HG02571 (cell line): ENCODE measurements at regions not wholly inside any gene's neighbourhood (a gene's known extent, or its start where the extent isn't known, plus 50 kb on each side); places are given as distances from the start of the nearest gene placed in this dataset.

Experiments
- ATAC-seq: cut with Tn5 transposase; IDR thresholded peaks from one replicate; pipeline ENCODE4 v1.9.1; 2021; ENCODE audit warnings: mild to moderate bottlenecking, moderate library complexity; ENCODE audit not compliant: unreplicated experiment

DNA sequence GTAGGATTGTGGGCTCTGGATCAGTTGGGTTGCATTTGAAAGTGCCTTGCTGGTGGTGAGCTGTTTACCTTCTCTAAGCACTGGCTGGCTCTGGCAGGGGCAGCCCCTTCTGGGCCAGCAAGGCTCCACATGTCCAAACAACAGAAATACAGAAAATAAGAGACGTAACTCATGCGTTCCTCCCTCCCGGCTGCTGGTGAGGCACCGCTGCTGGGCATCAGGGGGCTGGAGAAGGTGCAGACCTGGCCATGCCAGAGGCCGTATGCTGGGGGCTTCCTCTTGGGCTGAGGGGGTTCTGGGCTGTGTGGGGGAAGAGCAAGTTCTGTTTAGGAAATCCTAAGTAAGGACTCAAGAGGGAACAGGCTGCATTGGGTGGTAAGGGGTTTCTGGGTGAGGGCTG is 140.6 kb downstream of the URI1 start:
- no peak for ATAC-seq

GRCh38 chr19:30083125-30083681 is 141.2 kb downstream of the URI1 start:
- no peak for ATAC-seq

GRCh38 chr19:30083701-30084156 is 141.7 kb downstream of the URI1 start:
- no peak for ATAC-seq

DNA sequence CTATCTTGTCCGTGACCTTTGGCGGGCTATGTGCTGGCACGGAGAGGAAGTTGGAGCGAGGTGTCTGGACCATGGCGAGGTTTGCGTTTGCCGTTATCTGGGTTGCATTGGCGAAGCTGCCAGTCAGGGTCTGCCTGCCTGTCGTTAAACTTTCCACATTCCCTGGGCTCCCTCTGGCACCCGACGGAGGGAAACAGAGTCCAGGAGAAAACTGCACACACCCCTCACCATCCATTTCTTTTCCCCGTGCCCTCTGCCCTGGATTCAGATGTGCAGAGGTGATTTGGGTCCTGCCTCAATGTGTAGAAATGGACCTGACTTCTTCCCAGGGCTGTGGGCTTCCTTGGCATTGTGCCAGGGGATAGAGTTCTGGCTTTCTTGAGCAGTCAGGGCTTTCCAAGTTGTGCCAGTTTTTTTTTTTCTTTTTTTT is 142.4 kb downstream of the URI1 start:
- no peak for ATAC-seq

DNA sequence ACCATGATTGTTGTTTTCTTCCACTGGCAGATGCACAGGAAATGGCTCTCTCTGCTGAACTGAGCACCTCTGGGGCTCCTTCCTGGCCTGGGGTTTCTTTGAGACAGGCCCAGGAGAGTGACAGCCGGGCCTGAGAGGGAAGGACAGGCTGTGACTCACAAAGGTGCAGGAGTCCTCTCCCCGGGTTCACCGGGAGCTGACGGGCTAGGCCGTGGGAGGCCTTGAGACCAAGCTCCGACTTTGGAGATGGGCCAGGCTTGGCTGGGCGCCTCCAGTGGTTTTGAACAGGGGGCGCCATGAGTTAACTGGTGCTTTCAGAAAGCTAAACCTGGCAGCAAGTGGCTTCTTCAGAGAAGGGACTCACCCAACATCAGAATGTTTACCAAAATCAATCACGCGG is 143.4 kb downstream of the URI1 start:
- ATAC-seq = no peak

DNA sequence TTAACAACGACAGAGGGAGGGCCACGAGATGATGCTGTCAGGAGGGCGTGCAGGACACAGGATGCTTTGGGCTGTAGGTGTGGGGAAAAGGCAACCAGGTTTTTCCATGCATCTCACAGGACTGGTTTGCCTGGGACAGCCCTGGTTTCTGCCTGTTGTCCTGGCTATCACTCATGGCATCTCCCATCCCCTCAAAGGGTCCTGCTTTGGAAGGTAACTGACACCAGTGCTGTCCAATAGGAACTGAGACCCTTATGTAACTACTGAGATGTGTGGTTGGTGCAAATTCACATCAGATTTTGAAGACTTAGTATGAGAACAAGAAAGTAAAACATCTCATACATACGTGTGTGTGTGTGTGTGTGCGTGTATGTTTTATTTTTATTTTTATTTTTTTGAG is 144.2 kb downstream of the URI1 start:
- ATAC-seq = no peak

- no peak for ATAC-seq
Observed at GRCh38 chr19:30086916-30087315, 144.9 kb downstream of the URI1 start.

- no peak for ATAC-seq
Observed at GRCh38 chr19:30087381-30088138, 145.5 kb downstream of the URI1 start.

DNA sequence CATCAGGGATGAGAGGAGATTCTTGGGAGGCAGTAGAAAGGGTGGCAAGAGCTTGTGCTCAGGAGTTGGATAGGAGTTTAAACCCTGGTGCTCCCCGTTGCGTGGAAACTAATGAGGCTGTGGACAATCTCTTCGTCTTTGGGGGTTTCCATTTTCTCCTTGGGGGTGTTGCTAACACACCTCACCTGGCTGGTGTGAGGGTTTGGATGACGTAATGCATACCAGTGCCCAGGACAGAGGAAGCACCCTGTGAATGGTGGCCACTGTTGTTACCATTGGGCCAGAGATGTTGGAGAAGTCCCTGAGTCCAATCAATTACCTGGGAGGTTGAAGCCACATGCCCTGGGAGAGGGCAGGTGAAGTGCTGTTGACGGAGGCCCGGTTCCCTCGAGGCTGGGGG is 146.5 kb downstream of the URI1 start:
- no peak for ATAC-seq

DNA sequence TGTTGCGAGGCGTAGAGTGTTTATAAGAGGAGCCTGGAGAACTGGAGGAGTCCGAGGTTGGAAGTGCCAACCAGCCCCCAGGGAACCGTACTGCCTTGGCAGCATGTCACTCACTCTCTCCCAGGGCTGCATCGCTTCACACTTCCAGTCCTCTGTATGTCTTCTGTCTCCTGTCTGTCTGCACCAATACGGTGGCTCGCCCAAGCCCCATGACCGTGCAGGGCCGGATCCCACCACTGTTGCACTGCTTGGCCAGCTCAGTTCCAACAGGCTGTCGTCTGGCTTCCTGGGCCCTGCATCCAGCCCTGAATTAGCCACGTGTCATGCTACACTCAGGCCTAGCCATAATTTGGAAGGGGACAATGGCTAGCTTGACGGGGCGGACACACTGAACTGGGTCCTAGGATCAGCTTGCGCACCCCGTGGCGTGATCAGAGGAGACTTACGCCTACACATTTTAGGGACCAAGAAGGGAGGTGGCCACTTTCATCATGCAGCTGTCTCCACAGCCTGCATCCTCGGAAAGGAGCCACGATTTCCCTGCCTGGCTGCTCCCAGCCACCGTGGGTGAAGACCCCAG is 147.1 kb downstream of the URI1 start:
- no peak for ATAC-seq

DNA sequence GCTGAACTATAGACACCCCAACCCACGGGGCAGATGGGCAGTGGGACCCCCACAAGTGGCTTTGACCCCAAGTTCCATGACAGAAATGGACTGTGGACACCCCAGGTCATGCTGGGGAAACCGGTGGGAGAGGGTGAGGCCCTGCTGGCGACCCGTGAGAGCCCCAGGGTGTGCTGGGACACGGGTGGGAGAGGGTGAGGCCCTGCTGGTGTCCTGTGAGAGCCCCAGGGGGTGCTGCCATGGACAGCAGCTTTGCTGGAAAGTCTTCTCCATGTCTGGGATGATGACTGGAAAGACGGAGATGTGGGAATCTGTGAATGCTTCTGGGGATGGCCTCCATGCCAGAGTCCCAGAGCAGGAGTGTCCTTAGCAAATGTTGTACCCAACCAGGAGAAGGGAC is 148.4 kb downstream of the URI1 start:
- ATAC-seq = no peak

DNA sequence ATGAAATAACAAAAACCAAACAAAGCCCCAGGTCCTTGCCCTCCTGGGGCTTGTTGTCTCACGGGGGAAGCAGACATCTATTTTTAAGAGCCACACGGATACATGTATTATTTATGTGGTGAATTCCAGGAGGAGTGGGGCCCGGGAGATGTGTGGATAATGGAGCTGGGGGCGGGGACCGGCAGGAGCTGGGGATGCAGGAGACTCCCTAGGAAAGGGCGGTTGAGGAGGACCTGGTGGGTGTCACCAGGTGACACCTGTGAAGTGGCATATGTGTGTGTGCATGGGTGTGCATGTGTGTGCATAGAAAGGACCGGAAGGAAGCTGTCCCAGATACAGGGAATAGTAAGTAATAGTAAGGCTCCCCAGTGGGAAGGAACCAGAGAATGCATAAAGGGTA is 148.9 kb downstream of the URI1 start:
- no peak for ATAC-seq

GRCh38 chr19:30091456-30091855 is 149.4 kb downstream of the URI1 start:
- no peak for ATAC-seq

DNA sequence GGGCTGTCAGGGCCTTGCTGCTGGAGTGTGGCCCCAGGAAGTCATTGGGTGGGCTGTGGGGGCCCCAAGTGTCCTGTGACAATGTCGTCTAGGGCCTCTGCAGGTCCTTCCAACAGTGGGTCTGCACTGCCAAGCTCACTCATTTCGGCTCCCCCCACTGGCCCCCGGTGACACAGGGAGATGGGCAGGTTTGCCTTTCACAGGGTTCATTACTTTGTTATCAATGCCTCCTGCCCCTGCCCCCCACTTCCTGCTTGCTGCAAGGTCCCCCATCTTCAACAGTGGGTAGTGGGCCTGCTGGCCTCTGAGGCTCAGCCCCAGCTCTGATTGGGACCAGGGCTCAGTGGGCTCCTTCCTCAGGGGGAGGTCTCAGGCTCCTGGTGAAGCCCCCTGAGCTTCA is 149.8 kb downstream of the URI1 start:
- no peak for ATAC-seq

DNA sequence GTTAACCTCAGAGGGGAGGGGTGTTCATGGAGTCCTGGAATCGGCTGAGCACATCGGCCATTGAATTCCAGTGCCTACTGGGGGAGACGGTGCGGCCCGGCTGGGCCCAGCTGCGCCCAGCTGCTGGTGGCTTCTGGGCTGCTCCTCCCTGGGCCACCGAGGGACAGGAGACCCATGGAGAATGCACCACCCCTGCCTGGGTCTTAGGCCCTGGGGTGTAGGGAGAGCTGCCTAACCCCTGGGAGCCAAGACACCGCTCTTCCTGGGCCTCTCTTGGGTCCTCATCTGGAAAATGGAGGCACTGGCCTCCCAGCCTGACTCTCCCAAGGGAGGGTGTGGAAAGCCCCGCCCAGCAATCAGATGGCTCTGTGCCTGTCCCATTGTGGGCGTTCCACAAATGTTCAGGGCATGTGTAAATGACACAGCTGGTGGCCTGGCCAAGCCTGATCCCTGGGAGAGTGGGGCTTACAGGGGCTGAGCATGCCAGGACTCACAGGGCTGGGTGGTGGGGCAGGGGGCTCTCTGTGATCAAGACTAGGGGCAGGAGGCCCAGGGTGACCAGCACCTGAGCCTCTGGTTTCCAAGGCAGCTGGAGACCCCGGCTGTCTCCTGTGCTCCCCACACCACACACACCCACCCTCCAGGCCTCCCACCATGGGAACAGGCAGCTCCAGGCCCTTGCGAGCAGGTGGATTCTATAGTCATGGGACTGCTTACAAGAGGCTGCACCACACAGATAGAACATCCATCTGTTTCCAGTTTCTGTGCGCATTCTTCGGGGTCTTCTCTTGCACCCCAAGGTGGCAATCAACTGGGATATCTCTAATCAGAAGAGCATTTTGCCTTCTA is 150.9 kb downstream of the URI1 start:
- ATAC-seq = no peak

DNA sequence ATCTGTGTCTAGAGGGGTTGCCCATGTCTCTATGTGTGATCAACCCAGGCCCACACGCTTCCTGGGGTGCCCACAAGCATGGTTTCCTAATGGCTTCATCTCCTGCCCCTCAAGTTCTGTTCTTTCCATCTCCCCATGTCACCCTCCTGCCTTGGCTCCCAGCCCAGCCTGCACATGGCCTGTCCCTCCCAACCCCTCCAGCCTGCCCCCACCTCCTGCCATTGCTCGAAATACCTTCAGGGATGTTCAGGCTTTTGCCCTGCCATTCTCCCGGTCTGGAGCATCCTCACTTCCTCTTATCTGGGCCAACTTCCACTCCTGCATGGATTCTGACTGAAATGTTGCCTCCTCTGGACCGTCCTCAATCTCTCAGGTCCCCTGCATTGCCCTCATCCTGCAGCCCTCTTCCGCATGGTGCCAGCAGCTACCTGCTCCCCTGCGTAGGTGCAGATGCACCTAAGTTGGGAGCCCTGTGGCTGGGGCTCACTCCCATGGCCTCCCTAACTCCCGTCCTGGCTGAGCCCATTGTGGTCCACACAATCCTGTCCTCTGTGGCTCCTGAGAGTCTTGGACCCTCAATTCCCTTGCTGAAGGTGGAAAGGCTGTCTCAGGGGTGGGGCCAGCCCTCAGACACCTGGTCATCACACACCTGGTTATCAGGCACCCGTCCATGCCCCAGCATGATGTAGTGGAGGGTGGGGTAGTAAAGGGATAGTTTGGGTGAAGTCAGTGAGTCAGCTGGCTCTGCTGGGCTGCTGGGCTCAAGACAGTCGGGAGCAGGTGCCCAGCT is 152.1 kb downstream of the URI1 start:
- ATAC-seq = no peak

- ATAC-seq = no peak
Observed at GRCh38 chr19:30094756-30095140, 152.7 kb downstream of the URI1 start.

DNA sequence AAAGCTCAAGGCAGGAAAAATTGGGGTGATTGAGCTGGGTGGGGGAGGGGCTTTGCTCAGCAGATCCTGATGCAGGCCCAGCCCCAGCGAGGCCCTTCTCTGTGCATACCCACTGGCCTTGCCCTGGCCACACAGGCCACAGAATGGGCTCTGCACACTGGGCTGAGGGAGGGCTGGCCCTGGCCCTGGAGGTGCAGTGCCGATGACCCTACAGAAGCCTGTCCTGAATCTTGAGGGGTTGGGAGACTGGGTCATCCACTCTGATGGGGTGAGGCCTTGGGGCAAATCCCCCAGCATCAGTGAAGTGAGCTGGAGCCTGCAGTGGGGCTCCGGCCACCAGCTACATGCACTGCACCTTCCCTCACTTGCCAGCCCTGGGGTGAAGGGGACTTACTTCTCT is 153.1 kb downstream of the URI1 start:
- no peak for ATAC-seq

DNA sequence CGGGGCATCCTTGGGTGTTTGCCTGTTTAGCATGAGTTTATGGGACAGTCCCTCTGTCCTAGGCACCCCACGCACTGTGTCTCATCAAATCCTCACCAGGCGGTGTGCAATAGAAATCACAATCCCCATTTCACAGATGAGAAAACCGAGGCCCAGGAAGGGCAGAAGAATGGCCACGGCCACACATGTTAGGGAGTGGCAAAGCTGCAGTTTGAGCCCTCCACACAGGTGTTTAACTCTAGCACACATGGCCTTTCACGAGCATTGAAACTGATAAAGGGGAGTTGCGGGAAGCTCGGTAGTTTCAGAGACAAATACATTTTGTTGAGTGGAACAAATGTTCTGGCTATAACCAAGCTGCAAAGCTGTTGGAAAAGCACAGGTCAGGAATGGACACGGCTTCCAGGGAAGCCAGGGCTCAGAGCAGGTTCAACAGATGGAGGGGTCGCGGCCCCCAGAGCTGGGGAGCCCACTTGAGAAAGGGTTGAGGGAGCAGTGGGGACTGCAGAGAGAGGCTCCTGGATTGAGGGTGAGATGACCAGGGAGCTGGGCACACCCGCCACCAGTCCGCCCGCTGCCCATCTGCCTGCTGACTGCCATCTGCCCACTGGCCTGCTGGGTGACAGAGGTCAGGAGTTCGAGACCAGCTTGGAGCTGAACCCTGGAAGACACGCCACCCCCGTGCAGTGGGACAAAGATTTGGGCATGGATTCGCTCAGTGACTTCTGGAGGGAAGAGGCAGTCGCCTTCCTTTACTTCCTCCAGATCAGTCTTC is 154.7 kb downstream of the URI1 start:
- ATAC-seq = no peak

DNA sequence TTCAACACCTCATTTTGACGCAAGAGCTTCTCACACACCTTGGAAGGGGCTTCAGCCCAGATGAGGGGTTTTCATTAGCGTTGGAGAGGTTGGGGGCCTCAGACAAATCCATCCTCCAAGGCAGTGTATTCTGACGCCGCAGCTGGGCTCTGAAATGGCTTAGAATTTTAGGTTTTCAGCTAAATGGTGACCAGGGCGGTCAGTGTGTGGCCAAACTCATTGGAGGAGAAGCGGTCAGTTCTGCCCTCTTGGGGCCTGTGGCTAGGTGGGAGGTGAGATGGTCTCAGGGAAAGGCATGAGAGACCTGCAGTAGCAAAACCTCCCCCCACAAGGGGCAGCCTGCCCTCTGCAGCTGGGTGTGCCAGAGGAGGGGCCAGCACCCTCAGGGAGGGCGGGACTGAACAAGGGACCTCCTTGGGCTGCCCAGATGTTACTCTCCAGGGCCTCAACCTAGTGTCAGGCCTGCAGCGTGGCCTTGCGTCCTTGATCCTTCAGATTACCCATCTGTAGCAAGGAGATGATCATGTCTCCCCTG is 155.8 kb downstream of the URI1 start:
- ATAC-seq = no peak
